COLO668 (cell line): ENCODE measurements at regions not wholly inside any gene's neighbourhood (a gene's known extent, or its start where the extent isn't known, plus 50 kb on each side); places are given as distances from the start of the nearest gene placed in this dataset.

Source experiments
- DNase-seq: peaks from one replicate; lab custom pipeline; 2025; ENCODE audit not compliant: unreplicated experiment; lab: John Stamatoyannopoulos, UW

GRCh38 chr10:31081937-31082840 lies 50.5 kb upstream of the ZNF438 start:
- DNase-seq = no peak

GRCh38 chr10:31083765-31084184 lies 52.1 kb upstream of the ZNF438 start:
- DNase-seq = peak; percentile 21

- no peak for DNase-seq
These were observed 55.3 kb upstream of the ZNF438 start for GRCh38 chr10:31087011-31087410.

- DNase-seq = no peak
These were observed 56.2 kb upstream of the ZNF438 start for GRCh38 chr10:31087851-31088250.

- no peak for DNase-seq
These were observed 59.4 kb upstream of the ZNF438 start for GRCh38 chr10:31090894-31091607.

GRCh38 chr10:31095677-31096560 lies 64.3 kb upstream of the ZNF438 start:
- DNase-seq = no peak

- no peak for DNase-seq
These were observed 66.4 kb upstream of the ZNF438 start for GRCh38 chr10:31098046-31098445.

GRCh38 chr10:31099094-31099493 lies 67.4 kb upstream of the ZNF438 start:
- DNase-seq = no peak

GRCh38 chr10:31099664-31100063 lies 68.0 kb upstream of the ZNF438 start:
- peak; percentile 4 for DNase-seq

GRCh38 chr10:31100115-31100601 lies 68.5 kb upstream of the ZNF438 start:
- no peak for DNase-seq

GRCh38 chr10:31100662-31101061 lies 69.0 kb upstream of the ZNF438 start:
- DNase-seq = no peak

- no peak for DNase-seq
These were observed 69.5 kb upstream of the ZNF438 start for GRCh38 chr10:31101123-31101522.

GRCh38 chr10:31102421-31102820 lies 70.8 kb upstream of the ZNF438 start:
- no peak for DNase-seq

GRCh38 chr10:31103112-31103511 lies 71.4 kb upstream of the ZNF438 start:
- DNase-seq = no peak

- DNase-seq = no peak
These were observed 81.3 kb upstream of the ZNF438 start for GRCh38 chr10:31112961-31113360.

- no peak for DNase-seq
These were observed 84.6 kb upstream of the ZNF438 start for GRCh38 chr10:31116226-31116625.

- DNase-seq = no peak
These were observed 86.9 kb upstream of the ZNF438 start for GRCh38 chr10:31118556-31118955.

GRCh38 chr10:31120392-31120791 lies 88.7 kb upstream of the ZNF438 start:
- no peak for DNase-seq

GRCh38 chr10:31120961-31121685 lies 89.5 kb upstream of the ZNF438 start:
- no peak for DNase-seq
